ENCODE measurements at regions not wholly inside any gene's neighbourhood (a gene's known extent, or its start where the extent isn't known, plus 50 kb on each side); places are given as distances from the start of the nearest gene placed in this dataset.

- no peaks in the 10 kb centered on the region for H3K36me3 ChIP-seq (ENCODE audit: control insufficient read depth in 1 of 2, insufficient read depth in 2 of 2, low read length in 2 of 2)
- no peaks in the 10 kb centered on the region for H3K9me3 ChIP-seq (ENCODE audit: control insufficient read depth in 1 of 2, low read length in 2 of 2)
- H3K27ac ChIP-seq (ENCODE audit: low read length), result no peak overlapping the region
- H3K27me3 ChIP-seq (ENCODE audit: low read depth, low read length), result no peaks in the 10 kb centered on the region
- no peaks in the 10 kb centered on the region for H3K4me1 ChIP-seq (ENCODE audit: control insufficient read depth in 1 of 2, insufficient read depth in 2 of 2, low read length in 2 of 2)
- no peak overlapping the region for H3K4me3 ChIP-seq (ENCODE audit: low read depth in 1 of 2, low read length in 2 of 2)
Measured at GRCh38 chr4:18248611-18249010, 227.1 kb upstream of the LCORL start.

GRCh38 chr4:18247189-18247588 is 225.6 kb upstream of the LCORL start:
- H3K9me3 ChIP-seq (ENCODE audit: control insufficient read depth in 1 of 2, low read length in 2 of 2), result no peaks in the 10 kb centered on the region
- H3K27ac ChIP-seq (ENCODE audit: low read length), result no peak overlapping the region
- no peaks in the 10 kb centered on the region for H3K27me3 ChIP-seq (ENCODE audit: low read depth, low read length)
- H3K4me1 ChIP-seq (ENCODE audit: control insufficient read depth in 1 of 2, insufficient read depth in 2 of 2, low read length in 2 of 2), result no peaks in the 10 kb centered on the region
- H3K36me3 ChIP-seq (ENCODE audit: control insufficient read depth in 1 of 2, insufficient read depth in 2 of 2, low read length in 2 of 2), result no peaks in the 10 kb centered on the region
- no peak overlapping the region for H3K4me3 ChIP-seq (ENCODE audit: low read depth in 1 of 2, low read length in 2 of 2)

- Histone ChIP-seq H3K27me3 (ENCODE audit: low read depth, low read length) (no peaks in the 10 kb centered on the region), H3K36me3 (ENCODE audit: control insufficient read depth in 1 of 2, insufficient read depth in 2 of 2, low read length in 2 of 2) (no peaks in the 10 kb centered on the region), H3K27ac (ENCODE audit: low read length) (no peak overlapping the region), H3K4me1 (ENCODE audit: control insufficient read depth in 1 of 2, insufficient read depth in 2 of 2, low read length in 2 of 2) (no peaks in the 10 kb centered on the region), H3K9me3 (ENCODE audit: control insufficient read depth in 1 of 2, low read length in 2 of 2) (no peaks in the 10 kb centered on the region), H3K4me3 (ENCODE audit: low read depth in 1 of 2, low read length in 2 of 2) (no peak overlapping the region)
Measured at GRCh38 chr4:18242919-18243693, 221.6 kb upstream of the LCORL start.

- no peaks in the 10 kb centered on the region for H3K36me3 ChIP-seq (ENCODE audit: control insufficient read depth in 1 of 2, insufficient read depth in 2 of 2, low read length in 2 of 2)
- H3K27me3 ChIP-seq (ENCODE audit: low read depth, low read length), result no peaks in the 10 kb centered on the region
- no peak overlapping the region for H3K4me3 ChIP-seq (ENCODE audit: low read depth in 1 of 2, low read length in 2 of 2)
- H3K4me1 ChIP-seq (ENCODE audit: control insufficient read depth in 1 of 2, insufficient read depth in 2 of 2, low read length in 2 of 2), result no peaks in the 10 kb centered on the region
- H3K27ac ChIP-seq (ENCODE audit: low read length), result no peak overlapping the region
- no peaks in the 10 kb centered on the region for H3K9me3 ChIP-seq (ENCODE audit: control insufficient read depth in 1 of 2, low read length in 2 of 2)
Measured at GRCh38 chr4:18241727-18242126, 220.2 kb upstream of the LCORL start.

- peaks cover 0 to 4% of the 10 kb centered on the region in 2 donors for H3K9me3 ChIP-seq (ENCODE audit: control insufficient read depth in 1 of 2, low read length in 2 of 2)
- no peaks in the 10 kb centered on the region for H3K27me3 ChIP-seq (ENCODE audit: low read depth, low read length)
- H3K27ac ChIP-seq (ENCODE audit: low read length), result no peak overlapping the region
- H3K36me3 ChIP-seq (ENCODE audit: control insufficient read depth in 1 of 2, insufficient read depth in 2 of 2, low read length in 2 of 2), result no peaks in the 10 kb centered on the region
- no peak overlapping the region for H3K4me3 ChIP-seq (ENCODE audit: low read depth in 1 of 2, low read length in 2 of 2)
- no peaks in the 10 kb centered on the region for H3K4me1 ChIP-seq (ENCODE audit: control insufficient read depth in 1 of 2, insufficient read depth in 2 of 2, low read length in 2 of 2)
Measured at GRCh38 chr4:18234108-18234507, 212.6 kb upstream of the LCORL start.

GRCh38 chr4:18231726-18232125 is 210.2 kb upstream of the LCORL start:
- no peaks in the 10 kb centered on the region for H3K36me3 ChIP-seq (ENCODE audit: control insufficient read depth in 1 of 2, insufficient read depth in 2 of 2, low read length in 2 of 2)
- no peaks in the 10 kb centered on the region for H3K27me3 ChIP-seq (ENCODE audit: low read depth, low read length)
- no peaks in the 10 kb centered on the region for H3K4me1 ChIP-seq (ENCODE audit: control insufficient read depth in 1 of 2, insufficient read depth in 2 of 2, low read length in 2 of 2)
- no peak overlapping the region for H3K4me3 ChIP-seq (ENCODE audit: low read depth in 1 of 2, low read length in 2 of 2)
- H3K9me3 ChIP-seq (ENCODE audit: control insufficient read depth in 1 of 2, low read length in 2 of 2), result peaks cover 0 to 4% of the 10 kb centered on the region in 2 donors
- H3K27ac ChIP-seq (ENCODE audit: low read length), result no peak overlapping the region

GRCh38 chr4:18227880-18228279 is 206.3 kb upstream of the LCORL start:
- Histone ChIP-seq H3K9me3 (ENCODE audit: control insufficient read depth in 1 of 2, low read length in 2 of 2) (no peaks in the 10 kb centered on the region), H3K36me3 (ENCODE audit: control insufficient read depth in 1 of 2, insufficient read depth in 2 of 2, low read length in 2 of 2) (no peaks in the 10 kb centered on the region), H3K4me1 (ENCODE audit: control insufficient read depth in 1 of 2, insufficient read depth in 2 of 2, low read length in 2 of 2) (no peaks in the 10 kb centered on the region), H3K4me3 (ENCODE audit: low read depth in 1 of 2, low read length in 2 of 2) (no peak overlapping the region), H3K27ac (ENCODE audit: low read length) (no peak overlapping the region), H3K27me3 (ENCODE audit: low read depth, low read length) (no peaks in the 10 kb centered on the region)

- H3K9me3 ChIP-seq (ENCODE audit: control insufficient read depth in 1 of 2, low read length in 2 of 2), result no peaks in the 10 kb centered on the region
- H3K36me3 ChIP-seq (ENCODE audit: control insufficient read depth in 1 of 2, insufficient read depth in 2 of 2, low read length in 2 of 2), result no peaks in the 10 kb centered on the region
- H3K27me3 ChIP-seq (ENCODE audit: low read depth, low read length), result no peaks in the 10 kb centered on the region
- H3K27ac ChIP-seq (ENCODE audit: low read length), result no peak overlapping the region
- H3K4me3 ChIP-seq (ENCODE audit: low read depth in 1 of 2, low read length in 2 of 2), result no peak overlapping the region
- H3K4me1 ChIP-seq (ENCODE audit: control insufficient read depth in 1 of 2, insufficient read depth in 2 of 2, low read length in 2 of 2), result no peaks in the 10 kb centered on the region
Measured at GRCh38 chr4:18214411-18215055, 193.0 kb upstream of the LCORL start.

GRCh38 chr4:18213576-18214198 is 192.1 kb upstream of the LCORL start:
- Histone ChIP-seq H3K9me3 (ENCODE audit: control insufficient read depth in 1 of 2, low read length in 2 of 2) (no peaks in the 10 kb centered on the region), H3K4me3 (ENCODE audit: low read depth in 1 of 2, low read length in 2 of 2) (no peak overlapping the region), H3K4me1 (ENCODE audit: control insufficient read depth in 1 of 2, insufficient read depth in 2 of 2, low read length in 2 of 2) (no peaks in the 10 kb centered on the region), H3K27me3 (ENCODE audit: low read depth, low read length) (no peaks in the 10 kb centered on the region), H3K27ac (ENCODE audit: low read length) (no peak overlapping the region), H3K36me3 (ENCODE audit: control insufficient read depth in 1 of 2, insufficient read depth in 2 of 2, low read length in 2 of 2) (no peaks in the 10 kb centered on the region)

- Histone ChIP-seq H3K36me3 (ENCODE audit: control insufficient read depth in 1 of 2, insufficient read depth in 2 of 2, low read length in 2 of 2) (no peaks in the 10 kb centered on the region), H3K9me3 (ENCODE audit: control insufficient read depth in 1 of 2, low read length in 2 of 2) (no peaks in the 10 kb centered on the region), H3K4me3 (ENCODE audit: low read depth in 1 of 2, low read length in 2 of 2) (no peak overlapping the region), H3K4me1 (ENCODE audit: control insufficient read depth in 1 of 2, insufficient read depth in 2 of 2, low read length in 2 of 2) (no peaks in the 10 kb centered on the region), H3K27ac (ENCODE audit: low read length) (no peak overlapping the region), H3K27me3 (ENCODE audit: low read depth, low read length) (no peaks in the 10 kb centered on the region)
Measured at GRCh38 chr4:18209448-18209847, 187.9 kb upstream of the LCORL start.

GRCh38 chr4:18203966-18204365 is 182.4 kb upstream of the LCORL start:
- H3K4me3 ChIP-seq (ENCODE audit: low read depth in 1 of 2, low read length in 2 of 2), result no peak overlapping the region
- H3K27ac ChIP-seq (ENCODE audit: low read length), result no peak overlapping the region
- H3K9me3 ChIP-seq (ENCODE audit: control insufficient read depth in 1 of 2, low read length in 2 of 2), result no peaks in the 10 kb centered on the region
- H3K4me1 ChIP-seq (ENCODE audit: control insufficient read depth in 1 of 2, insufficient read depth in 2 of 2, low read length in 2 of 2), result no peaks in the 10 kb centered on the region
- no peaks in the 10 kb centered on the region for H3K36me3 ChIP-seq (ENCODE audit: control insufficient read depth in 1 of 2, insufficient read depth in 2 of 2, low read length in 2 of 2)
- H3K27me3 ChIP-seq (ENCODE audit: low read depth, low read length), result no peaks in the 10 kb centered on the region

Data from muscle layer of duodenum (tissue), 2 donors.